HUDEP-2 (cell line): ENCODE measurements at regions not wholly inside any gene's neighbourhood (a gene's known extent, or its start where the extent isn't known, plus 50 kb on each side); places are given as distances from the start of the nearest gene placed in this dataset.
"Not testable (repeated sequence)": the region's sequence is repeated elsewhere in the genome, so short reads cannot be mapped to it uniquely, and the experiment has no call there.

Source experiments
- DNase-seq, 76 experiments: peaks; one replicate each; lab custom pipeline; 2025; ENCODE audit not compliant: unreplicated experiment in 76 of 76; lab: John Stamatoyannopoulos, UW

- no peak for DNase-seq
Measured at GRCh38 chr6:106885679-106886078, 88.8 kb downstream of the CD24 start.

DNA sequence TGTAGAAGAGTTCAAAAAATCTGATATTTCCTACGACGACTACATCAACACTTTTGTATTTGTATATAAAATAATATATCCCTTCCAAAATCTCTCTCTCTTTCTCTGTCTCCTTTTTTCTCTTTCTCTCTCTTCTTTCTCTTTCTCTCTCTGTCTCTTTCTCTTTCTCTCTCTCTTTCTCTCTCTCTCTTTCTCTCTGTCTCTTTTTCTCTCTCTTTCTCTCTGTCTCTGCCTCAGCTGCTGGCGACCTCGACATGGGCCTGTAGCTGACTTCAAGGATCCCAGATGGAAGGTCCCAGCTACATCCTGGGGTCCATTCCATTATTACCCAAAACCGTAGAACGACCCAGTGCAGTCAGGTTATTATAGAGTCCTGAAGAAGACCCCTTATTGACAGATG, 90.0 kb downstream of the CD24 start:
- no peak for DNase-seq

DNA sequence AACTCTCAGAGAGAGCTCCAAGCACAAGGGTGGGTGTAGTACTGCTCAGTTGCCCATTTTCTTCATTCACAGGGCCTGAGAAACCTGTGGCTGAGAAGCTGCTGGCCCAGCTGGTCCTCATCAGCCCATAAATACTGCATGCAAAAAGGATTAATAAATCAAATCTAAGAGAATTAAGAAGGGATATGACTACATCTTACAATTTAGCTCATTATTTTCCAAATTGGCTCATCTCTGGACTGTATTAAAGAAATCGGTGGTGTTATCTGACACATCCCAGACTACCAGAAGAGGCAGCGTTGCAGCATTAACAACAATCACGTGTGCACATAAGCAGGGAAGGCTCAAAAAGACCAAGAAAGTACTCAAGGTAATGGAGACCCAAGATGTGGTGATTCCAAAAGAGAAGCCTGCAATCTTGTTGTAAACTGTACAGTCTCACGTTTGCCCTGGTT, 90.7 kb downstream of the CD24 start:
- peak in 2 of 76 experiments; percentile 12 to 18 for DNase-seq

GRCh38 chr6:106882601-106883518, 91.7 kb downstream of the CD24 start:
- DNase-seq: no peak

- no peak for DNase-seq
Measured at GRCh38 chr6:106882138-106882537, 92.4 kb downstream of the CD24 start.

- DNase-seq: no peak
Measured at GRCh38 chr6:106880952-106881351, 93.6 kb downstream of the CD24 start.

GRCh38 chr6:106875782-106876321, 98.7 kb downstream of the CD24 start:
- no peak for DNase-seq

GRCh38 chr6:106874481-106874880, 100.0 kb downstream of the CD24 start:
- DNase-seq: no peak

DNA sequence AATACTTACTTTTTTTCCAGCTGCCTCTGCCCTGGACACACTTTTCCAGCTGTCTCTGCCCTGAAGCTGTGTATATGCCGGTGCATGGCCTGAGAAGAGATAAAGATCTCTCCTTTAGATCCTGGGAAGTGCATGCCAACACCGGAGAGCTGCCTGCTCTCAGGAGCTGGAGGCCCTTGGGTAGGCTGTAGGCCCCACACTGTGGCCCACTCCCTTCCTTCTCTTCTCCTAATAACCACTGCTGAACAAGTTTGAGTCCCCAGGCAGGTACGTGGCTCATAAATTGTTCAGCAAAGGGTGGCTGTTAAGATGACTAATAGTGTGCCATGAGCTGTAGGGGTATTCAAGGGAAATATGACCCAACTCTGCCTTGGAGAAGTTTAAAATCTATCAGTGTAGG, 102.5 kb downstream of the CD24 start:
- no peak for DNase-seq

DNA sequence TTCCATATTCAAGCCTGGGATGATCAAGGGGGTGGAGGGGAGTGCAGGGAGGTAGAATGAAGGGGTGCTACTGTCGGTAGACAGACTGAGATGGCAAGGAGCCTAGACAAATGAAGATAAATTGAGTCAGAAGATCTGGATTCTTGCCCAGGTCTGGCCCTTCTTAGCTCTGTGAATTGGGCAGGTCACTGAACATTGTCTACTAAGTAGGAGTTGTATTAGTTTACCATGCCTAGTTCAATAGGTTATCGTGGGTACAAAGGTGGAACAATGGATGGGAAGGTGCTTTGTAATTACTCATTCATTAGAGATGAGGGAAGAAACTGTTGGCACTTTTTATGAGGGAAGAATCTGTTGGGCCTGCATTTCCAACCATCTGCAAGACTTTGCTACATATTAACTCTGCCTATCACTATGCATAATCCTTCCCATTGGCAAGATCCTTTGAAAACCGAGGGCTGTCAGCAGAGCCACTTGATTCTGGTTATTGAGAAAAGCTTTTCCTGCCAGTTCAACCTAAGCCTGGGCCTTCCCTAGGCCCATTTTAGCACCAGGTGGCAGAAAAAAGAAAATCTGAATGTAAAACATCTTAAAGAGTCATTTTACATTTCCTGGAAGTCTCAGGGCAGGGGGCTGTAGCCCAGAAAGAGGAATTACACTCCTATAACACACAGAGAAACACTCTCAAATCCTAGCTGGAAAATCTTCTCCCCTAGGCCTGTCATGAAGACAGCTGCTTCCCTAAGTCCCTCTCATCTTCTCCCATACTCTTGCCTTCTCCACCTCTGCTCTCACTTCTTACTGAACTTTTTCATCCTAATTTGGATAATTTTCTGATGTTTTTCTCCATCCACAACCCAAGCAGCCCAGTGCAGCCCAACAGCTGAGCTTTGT, 103.5 kb downstream of the CD24 start:
- no peak for DNase-seq

DNA sequence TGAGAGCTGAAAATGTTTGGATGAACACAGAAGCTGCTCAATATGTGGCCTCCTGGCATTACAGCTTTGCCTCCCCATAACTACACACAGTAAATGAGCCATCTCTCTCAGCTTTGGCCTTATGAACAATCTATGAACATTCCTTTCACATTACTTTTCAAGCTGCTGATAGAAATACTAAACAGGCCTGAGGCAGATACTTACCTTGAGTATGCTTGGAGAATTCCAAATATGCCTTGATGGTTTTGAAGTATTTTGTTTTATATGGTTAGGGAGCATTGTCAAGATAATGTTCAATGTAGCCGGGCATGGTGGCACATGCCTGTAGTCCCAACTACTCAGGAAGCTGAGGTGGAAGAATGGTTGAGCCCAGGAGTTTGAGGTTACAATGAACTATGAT, 104.5 kb downstream of the CD24 start:
- DNase-seq: no peak

- DNase-seq: no peak
Measured at GRCh38 chr6:106869203-106869602, 105.3 kb downstream of the CD24 start.

DNA sequence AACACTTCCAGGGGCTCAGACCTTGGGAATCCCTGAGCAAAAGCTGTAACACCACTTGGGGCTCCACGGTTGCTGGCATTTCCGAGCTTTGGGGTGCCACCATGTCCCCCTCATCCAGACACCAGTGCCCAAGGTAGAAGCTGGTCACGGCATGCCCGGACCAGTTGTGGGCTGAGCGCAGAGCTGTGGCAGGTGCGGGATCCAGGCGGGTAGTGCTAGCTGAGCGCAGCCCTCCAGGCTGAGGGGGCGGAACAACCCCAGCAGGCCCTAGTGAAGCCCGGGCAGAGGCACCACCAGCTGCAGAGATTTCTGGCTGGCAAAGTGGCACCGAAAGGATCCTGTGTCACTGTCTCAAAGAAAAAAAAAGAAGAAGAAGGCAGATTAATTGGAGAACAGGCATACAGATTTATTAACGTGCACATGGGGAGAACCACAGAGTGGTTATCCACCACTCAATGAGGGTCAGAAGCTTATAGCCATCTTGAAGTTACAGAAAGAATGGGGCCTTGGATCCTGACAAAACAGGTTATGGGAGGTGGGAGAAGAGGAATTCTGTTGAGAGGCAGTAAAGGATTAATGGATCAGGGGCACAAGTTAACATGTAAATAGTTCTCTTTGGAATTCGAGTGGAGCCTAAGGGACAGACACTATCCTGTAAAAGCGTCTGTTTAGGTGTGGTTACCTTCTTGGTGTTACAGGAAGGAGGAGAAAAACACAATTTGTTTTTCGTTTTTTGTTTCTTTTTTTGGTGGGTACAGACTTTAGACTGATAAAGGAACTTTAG, 107.5 kb downstream of the CD24 start:
- DNase-seq: no peak

DNA sequence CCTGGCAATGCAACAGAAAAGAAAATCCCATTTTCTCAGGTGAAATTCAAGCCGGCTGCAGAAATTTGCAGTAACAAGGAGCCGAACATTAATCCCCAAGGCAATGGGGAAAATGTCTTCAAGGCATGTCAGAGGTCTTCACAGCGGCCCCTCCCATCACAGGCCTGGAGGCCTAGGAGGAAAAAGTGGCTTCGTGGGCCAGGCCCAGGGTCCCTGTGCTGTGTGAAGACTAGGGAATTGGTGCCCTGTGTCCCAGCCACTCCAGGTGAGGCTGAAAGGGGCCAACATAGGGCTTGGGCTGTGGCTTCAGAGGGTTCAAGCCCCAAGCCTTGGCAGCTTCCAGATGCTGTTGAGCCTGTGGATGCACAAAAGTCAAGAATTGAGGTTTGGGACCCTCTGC, 111.7 kb downstream of the CD24 start:
- no peak for DNase-seq

DNA sequence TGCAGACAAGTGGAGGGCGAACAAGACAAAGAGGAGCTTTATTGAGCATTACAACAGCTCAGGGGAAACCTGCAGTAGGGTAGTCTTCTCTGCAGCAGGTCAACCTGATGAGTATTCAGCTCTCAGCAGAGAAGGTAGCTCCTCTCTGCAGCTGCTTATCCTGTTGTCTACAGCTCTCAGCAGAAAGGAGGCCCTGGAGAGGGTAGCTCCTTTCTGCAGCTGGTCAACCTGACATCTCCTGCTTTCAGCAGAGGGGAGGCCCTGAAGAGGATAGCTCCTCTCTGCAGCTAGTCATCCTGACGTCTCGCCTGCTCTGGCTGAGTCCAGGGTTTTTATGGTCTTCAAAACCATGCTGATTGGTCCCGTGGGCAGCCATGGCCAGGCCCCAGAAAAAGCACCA, 113.6 kb downstream of the CD24 start:
- DNase-seq: no peak

- DNase-seq: no peak
Measured at GRCh38 chr6:106858653-106859092, 115.9 kb downstream of the CD24 start.

- DNase-seq: no peak
Measured at GRCh38 chr6:106857771-106858652, 116.5 kb downstream of the CD24 start.

GRCh38 chr6:106857310-106857709, 117.2 kb downstream of the CD24 start:
- not testable (repeated sequence) for DNase-seq

- DNase-seq: no peak
Measured at GRCh38 chr6:106856227-106856874, 118.2 kb downstream of the CD24 start.
